Sigmoid colon (tissue), 6 donors: ENCODE measurements at regions not wholly inside any gene's neighbourhood (a gene's known extent, or its start where the extent isn't known, plus 50 kb on each side); places are given as distances from the start of the nearest gene placed in this dataset.

ENCODE experiments used
- DNase-seq: peaks from one replicate; pipeline ENCODE4 v3.0.0-alpha.2; 2019
- H3K27ac ChIP-seq, 4 donors: fragments of 200-600 bp; sonication (generic); one replicate each; pipeline ENCODE4 v1.5.1; 2016 to 2019; ENCODE audit warnings: mild to moderate bottlenecking in 1 of 4
- H3K27me3 ChIP-seq, 3 donors: fragments of 200-600 bp; sonication (generic); one replicate each; pipeline ENCODE4 v1.5.1; 2019; ENCODE audit warnings: mild to moderate bottlenecking in 1 of 3
- H3K36me3 ChIP-seq, 4 donors: fragments of 200-600 bp; sonication (generic); one replicate each; pipeline ENCODE4 v1.5.1; 2016 to 2019
- H3K4me1 ChIP-seq, 4 donors: fragments of 200-600 bp; sonication (generic); one replicate each; pipeline ENCODE4 v1.5.1; 2017 to 2019
- H3K4me3 ChIP-seq, 4 donors: fragments of 200-600 bp; sonication (generic); one replicate each; pipeline ENCODE4 v1.5.1; 2017 to 2019; ENCODE audit warnings: mild to moderate bottlenecking in 2 of 4, moderate library complexity in 1 of 4
- H3K9me3 ChIP-seq, 4 donors: fragments of 200-600 bp in 3 of 4; sonication (generic) in 3 of 4; one replicate each; pipeline versions ENCODE4 v1.5.1 to v1.6.1; 2013 to 2019
- CTCF ChIP-seq, 4 experiments: fragments of 450-650 bp in 3 of 4; fragments of 200-600 bp in 1 of 4; IDR thresholded peaks; one replicate each; pipeline ENCODE4 v1.5.1; 2016 to 2019; ENCODE audit warnings: antibody characterized with exemption in 4 of 4, mild to moderate bottlenecking in 3 of 4, moderate library complexity in 2 of 4
- EP300 ChIP-seq, 4 donors: sonication (generic); formaldehyde crosslinking; IDR thresholded peaks; one replicate each; pipeline ENCODE4 v1.6.1; 2017; ENCODE audit warnings: antibody characterized with exemption in 4 of 4
- POLR2A ChIP-seq, 2 donors: fragments of 450-650 bp; IDR thresholded peaks; one replicate each; pipeline ENCODE4 v1.6.1; 2016; ENCODE audit warnings: antibody characterized with exemption in 2 of 2, mild to moderate bottlenecking in 2 of 2, moderate library complexity in 2 of 2
- POLR2AphosphoS5 ChIP-seq, 4 donors: sonication (generic); formaldehyde crosslinking; IDR thresholded peaks; one replicate each; pipeline ENCODE4 v1.6.1; 2017; ENCODE audit warnings: antibody characterized with exemption in 4 of 4
- WGBS, 2 donors: extraction: QIAGEN DNeasy Blood & Tissue Kit; methylation state at CpG; one replicate each; pipeline ENCODE4 v1.1.7; 2013; 5-methylcytosine and 5-hydroxymethylcytosine counted together
- intact Hi-C: fragments of 100-400 bp; cut with DNase I; formaldehyde crosslinking; loops from one replicate; pipeline ENCODE4 v1.15.1; 2023
- donor health status: healthy with polysubstance abuse.
- donor health status: healthy.

GRCh38 chr1:3963554-3963953, 63.5 kb upstream of the C1orf174 start:
- Histone ChIP-seq H3K4me1 (no peaks in the 10 kb centered on the region), H3K36me3 (no peaks in the 10 kb centered on the region), H3K27me3 (no peaks in the 10 kb centered on the region), H3K9me3 (no peaks in the 10 kb centered on the region), H3K27ac (no peak overlapping the region), H3K4me3 (no peak overlapping the region)
- WGBS, 2 donors, result 83 to 91% methylated on average over 9 of the region's 9 CpGs
- no peak for DNase-seq
- intact Hi-C loops, result no loop called here
- no peak for TF ChIP-seq POLR2A (IDR thresholded peaks at IDR 0.05)
- no peak for TF ChIP-seq CTCF (IDR thresholded peaks at IDR 0.05)
- TF ChIP-seq POLR2AphosphoS5 (IDR thresholded peaks at IDR 0.05), result no peak
- no peak for TF ChIP-seq EP300 (IDR thresholded peaks at IDR 0.05)

GRCh38 chr1:3965693-3966092, 65.6 kb upstream of the C1orf174 start:
- Histone ChIP-seq H3K27ac (no peak overlapping the region), H3K4me3 (no peak overlapping the region), H3K9me3 (peaks cover 0 to 5% (median 0%) of the 10 kb centered on the region in 4 donors), H3K36me3 (no peaks in the 10 kb centered on the region), H3K4me1 (no peaks in the 10 kb centered on the region), H3K27me3 (peaks cover 0 to 9% (median 0%) of the 10 kb centered on the region in 3 donors)
- WGBS, 2 donors, result 85 to 95% methylated on average over 6 of the region's 6 CpGs
- intact Hi-C loops, result no loop called here
- no peak for DNase-seq
- TF ChIP-seq POLR2A (IDR thresholded peaks at IDR 0.05) (no peak), POLR2AphosphoS5 (IDR thresholded peaks at IDR 0.05) (no peak), CTCF (IDR thresholded peaks at IDR 0.05) (no peak), EP300 (IDR thresholded peaks at IDR 0.05) (no peak)

DNA sequence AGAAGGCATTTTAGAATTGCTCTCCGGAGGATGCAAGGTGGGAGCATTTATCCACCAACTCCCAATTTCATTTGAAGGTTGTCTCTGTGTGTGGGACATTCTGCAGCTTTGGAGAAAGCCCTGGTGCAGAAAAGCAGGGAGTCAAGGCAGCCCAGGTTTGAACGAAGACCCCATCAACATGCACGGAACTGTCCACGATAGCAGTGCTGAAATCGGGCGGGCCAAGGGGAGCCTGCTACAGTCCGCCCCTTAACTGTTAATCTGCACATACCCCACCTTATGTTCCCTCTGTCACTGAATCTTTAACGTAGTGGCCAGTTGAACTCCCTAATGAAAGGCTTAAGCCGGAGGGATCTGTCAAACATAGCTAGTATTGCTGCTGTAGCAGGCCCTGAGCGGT, 68.8 kb upstream of the C1orf174 start:
- DNase-seq, result no peak
- Histone ChIP-seq H3K27ac (no peak overlapping the region), H3K27me3 (peaks cover 0 to 18% (median 0%) of the 10 kb centered on the region in 3 donors), H3K9me3 (peaks cover 0 to 5% (median 0%) of the 10 kb centered on the region in 4 donors), H3K4me3 (no peak overlapping the region), H3K36me3 (no peaks in the 10 kb centered on the region), H3K4me1 (no peaks in the 10 kb centered on the region)
- 61 to 65% methylated on average over 10 of the region's 10 CpGs for WGBS, 2 donors
- TF ChIP-seq POLR2AphosphoS5 (IDR thresholded peaks at IDR 0.05) (no peak), POLR2A (IDR thresholded peaks at IDR 0.05) (no peak), EP300 (IDR thresholded peaks at IDR 0.05) (no peak), CTCF (IDR thresholded peaks at IDR 0.05) (no peak)
- intact Hi-C loops, result no loop called here

DNA sequence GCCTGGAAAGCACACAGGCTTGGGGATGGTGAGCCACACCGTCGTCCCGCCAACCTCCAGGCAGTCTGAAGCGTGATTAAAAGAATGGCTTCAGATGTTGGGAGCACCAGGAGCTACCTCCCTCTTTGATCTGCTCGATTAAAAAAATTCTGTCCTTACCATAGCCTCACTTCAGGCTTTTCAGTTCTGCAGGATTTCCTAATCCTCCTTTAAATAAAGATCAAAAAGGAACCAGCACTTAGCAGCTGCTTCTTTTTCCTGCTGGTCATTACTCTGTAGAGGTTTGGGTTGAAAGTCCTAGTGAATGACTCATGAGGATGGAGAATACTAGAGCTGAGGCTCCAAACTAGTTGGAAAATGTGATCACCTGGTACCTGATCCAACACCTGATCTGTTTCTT, 71.9 kb upstream of the C1orf174 start:
- H3K27me3 ChIP-seq, result peaks cover 0 to 22% (median 0%) of the 10 kb centered on the region in 3 donors
- no peak overlapping the region for H3K27ac ChIP-seq
- TF ChIP-seq CTCF (IDR thresholded peaks at IDR 0.05), result no peak
- no peak for TF ChIP-seq EP300 (IDR thresholded peaks at IDR 0.05)
- no peak for TF ChIP-seq POLR2AphosphoS5 (IDR thresholded peaks at IDR 0.05)
- no peak for TF ChIP-seq POLR2A (IDR thresholded peaks at IDR 0.05)
- no peak for DNase-seq
- H3K4me3 ChIP-seq, result no peak overlapping the region
- intact Hi-C loops, result no loop called here
- H3K9me3 ChIP-seq, result peaks cover 0 to 5% (median 0%) of the 10 kb centered on the region in 4 donors
- H3K36me3 ChIP-seq, result no peaks in the 10 kb centered on the region
- H3K4me1 ChIP-seq, result no peaks in the 10 kb centered on the region
- 86 to 88% methylated on average over 5 of the region's 5 CpGs for WGBS, 2 donors
